ENCODE measurements at regions not wholly inside any gene's neighbourhood (a gene's known extent, or its start where the extent isn't known, plus 50 kb on each side); places are given as distances from the start of the nearest gene placed in this dataset.

GRCh38 chr1:191151321-191151807 lies 673.7 kb upstream of the BRINP3 start:
- no peak for DNase-seq (ENCODE audit: low read depth)

GRCh38 chr1:191152776-191153175 lies 675.1 kb upstream of the BRINP3 start:
- no peak for DNase-seq (ENCODE audit: low read depth)

- DNase-seq (ENCODE audit: low read depth) = no peak
These were observed 677.5 kb upstream of the BRINP3 start for GRCh38 chr1:191155178-191155577.

GRCh38 chr1:191160837-191161236 lies 683.2 kb upstream of the BRINP3 start:
- DNase-seq (ENCODE audit: low read depth) = no peak

- DNase-seq (ENCODE audit: low read depth) = no peak
These were observed 685.1 kb upstream of the BRINP3 start for GRCh38 chr1:191162762-191163161.

GRCh38 chr1:191163621-191164020 lies 686.0 kb upstream of the BRINP3 start:
- no peak for DNase-seq (ENCODE audit: low read depth)

- DNase-seq (ENCODE audit: low read depth) = no peak
These were observed 696.6 kb upstream of the BRINP3 start for GRCh38 chr1:191174298-191174697.

GRCh38 chr1:191176131-191176530 lies 698.5 kb upstream of the BRINP3 start:
- no peak for DNase-seq (ENCODE audit: low read depth)

GRCh38 chr1:191206513-191207207 lies 729.0 kb upstream of the BRINP3 start:
- no peak for DNase-seq (ENCODE audit: low read depth)

- no peak for DNase-seq (ENCODE audit: low read depth)
These were observed 744.5 kb upstream of the BRINP3 start for GRCh38 chr1:191222206-191222605.

- DNase-seq (ENCODE audit: low read depth) = no peak
These were observed 763.3 kb upstream of the BRINP3 start for GRCh38 chr1:191240925-191241324.

GRCh38 chr1:191255354-191256054 lies 777.8 kb upstream of the BRINP3 start:
- no peak for DNase-seq (ENCODE audit: low read depth)

GRCh38 chr1:191256917-191257316 lies 779.3 kb upstream of the BRINP3 start:
- DNase-seq (ENCODE audit: low read depth) = no peak

- DNase-seq (ENCODE audit: low read depth) = no peak
These were observed 782.4 kb upstream of the BRINP3 start for GRCh38 chr1:191260056-191260455.

GRCh38 chr1:191261111-191261510 lies 783.4 kb upstream of the BRINP3 start:
- DNase-seq (ENCODE audit: low read depth) = no peak

- no peak for DNase-seq (ENCODE audit: low read depth)
These were observed 801.7 kb upstream of the BRINP3 start for GRCh38 chr1:191279266-191279800.

- no peak for DNase-seq (ENCODE audit: low read depth)
These were observed 806.5 kb upstream of the BRINP3 start for GRCh38 chr1:191284175-191284574.

- DNase-seq (ENCODE audit: low read depth) = no peak
These were observed 812.8 kb upstream of the BRINP3 start for GRCh38 chr1:191290441-191290840.

- DNase-seq (ENCODE audit: low read depth) = no peak
These were observed 827.7 kb upstream of the BRINP3 start for GRCh38 chr1:191305370-191305769.

GRCh38 chr1:191306916-191307315 lies 829.3 kb upstream of the BRINP3 start:
- no peak for DNase-seq (ENCODE audit: low read depth)

- DNase-seq (ENCODE audit: low read depth) = no peak
These were observed 838.2 kb upstream of the RGS18 start for GRCh38 chr1:191320062-191320461.

- DNase-seq (ENCODE audit: low read depth) = no peak
These were observed 830.4 kb upstream of the RGS18 start for GRCh38 chr1:191327868-191328267.

- DNase-seq (ENCODE audit: low read depth) = no peak
These were observed 814.4 kb upstream of the RGS18 start for GRCh38 chr1:191343816-191344215.

Data from Daoy (cell line).